Hepatocyte (in vitro differentiated cells): ENCODE measurements at regions not wholly inside any gene's neighbourhood (a gene's known extent, or its start where the extent isn't known, plus 50 kb on each side); places are given as distances from the start of the nearest gene placed in this dataset.

ENCODE experiments used
- DNase-seq: peaks from one replicate; pipeline ENCODE4 v3.0.0-alpha.2; 2016; ENCODE audit warnings: low spot score
- H2AFZ ChIP-seq: fragments of 200-600 bp; sonication (generic); 2 replicates; pipeline ENCODE4 v1.6.0; 2016; ENCODE audit warnings: antibody characterized with exemption, mild to moderate bottlenecking
- H3K27ac ChIP-seq: fragments of 200-600 bp; sonication (generic); 2 replicates; pipeline ENCODE4 v1.5.1; 2016; ENCODE audit warnings: mild to moderate bottlenecking
- H3K27me3 ChIP-seq: fragments of 200-600 bp; sonication (generic); 2 replicates; pipeline ENCODE4 v1.6.1; 2016
- H3K36me3 ChIP-seq: fragments of 200-600 bp; sonication (generic); replicated peaks from 2 replicates; pipeline ENCODE4 v1.5.1; 2016; ENCODE audit warnings: low read depth; ENCODE audit not compliant: insufficient read depth
- H3K4me1 ChIP-seq: fragments of 200-600 bp; sonication (generic); 2 replicates; pipeline ENCODE4 v1.5.1; 2016; ENCODE audit warnings: mild to moderate bottlenecking, moderate library complexity; ENCODE audit not compliant: insufficient read depth
- H3K4me2 ChIP-seq: fragments of 200-600 bp; sonication (generic); 2 replicates; pipeline ENCODE4 v1.6.0; 2016
- H3K4me3 ChIP-seq: fragments of 200-600 bp; sonication (generic); 2 replicates; pipeline ENCODE4 v1.5.1; 2016; ENCODE audit warnings: mild to moderate bottlenecking
- H3K79me2 ChIP-seq: fragments of 200-600 bp; sonication (generic); 2 replicates; pipeline ENCODE4 v1.6.0; 2017; ENCODE audit warnings: mild to moderate bottlenecking
- H3K9me2 ChIP-seq: fragments of 200-600 bp; sonication (generic); replicated peaks from 2 replicates; pipeline ENCODE4 v1.6.0; 2017; ENCODE audit warnings: mild to moderate bottlenecking; ENCODE audit not compliant: insufficient read depth
- H3K9me3 ChIP-seq: fragments of 200-600 bp; sonication (generic); 2 replicates; pipeline ENCODE4 v1.5.1; 2016; ENCODE audit warnings: low read depth, mild to moderate bottlenecking
- H4K20me1 ChIP-seq: fragments of 200-600 bp; sonication (generic); 2 replicates; pipeline ENCODE4 v1.6.0; 2016; ENCODE audit warnings: mild to moderate bottlenecking; ENCODE audit not compliant: insufficient read depth, poor library complexity, severe bottlenecking
- EZH2 ChIP-seq: fragments of 200-600 bp; sonication (generic); IDR thresholded peaks from 2 replicates; pipeline ENCODE4 v1.6.1; 2016; ENCODE audit warnings: antibody characterized with exemption, mild to moderate bottlenecking, borderline replicate concordance
- EZH2phosphoT487 ChIP-seq: fragments of 200-600 bp; sonication (generic); IDR thresholded peaks from one replicate; pipeline ENCODE4 v1.6.1; 2018; ENCODE audit warnings: antibody characterized with exemption, mild to moderate bottlenecking, low read depth, moderate library complexity; ENCODE audit not compliant: unreplicated experiment, severe bottlenecking
- WGBS: methylation state at CpG from one replicate; pipeline ENCODE4 v1.1.6; 2016; ENCODE audit warnings: low lambda C conversion rate; ENCODE audit errors: missing lambda C conversion rate; 5-methylcytosine and 5-hydroxymethylcytosine counted together
- TF ChIP-seq, protein P1 (sequence below): fragments of 200-600 bp; sonication (generic); IDR thresholded peaks from 2 replicates; pipeline ENCODE4 v1.5.1; 2016; ENCODE audit warnings: antibody characterized with exemption, mild to moderate bottlenecking; ENCODE audit not compliant: poor library complexity

DNA sequence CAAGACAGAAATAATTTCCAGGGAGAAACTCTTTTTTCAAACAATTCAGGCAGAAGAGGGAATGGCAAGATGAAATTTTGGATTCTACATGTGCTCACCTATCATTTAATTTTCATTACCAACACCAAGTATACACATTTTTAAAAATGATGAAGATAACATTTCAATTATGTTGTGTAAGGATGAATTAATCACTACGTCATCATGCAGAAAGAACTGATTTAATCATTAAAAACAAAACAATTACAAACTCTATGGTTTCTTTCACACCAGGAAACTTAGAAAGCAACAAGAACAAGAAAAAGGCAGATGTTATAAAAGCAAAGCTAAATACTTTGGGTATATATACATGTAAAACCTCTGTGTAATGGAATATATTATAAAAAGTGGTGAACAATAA, 668.5 kb downstream of the NCAM2 start:
- Histone ChIP-seq H3K9me3 (no peaks in the 10 kb centered on the region), H3K36me3 (no peaks in the 10 kb centered on the region), H3K27ac (no peak overlapping the region), H3K9me2 (no peaks in the 10 kb centered on the region), H3K4me1 (no peaks in the 10 kb centered on the region), H2AFZ (no peak overlapping the region), H3K4me3 (no peak overlapping the region), H3K79me2 (no peaks in the 10 kb centered on the region), H3K4me2 (no peak overlapping the region), H3K27me3 (no peaks in the 10 kb centered on the region), H4K20me1 (no peaks in the 10 kb centered on the region)
- WGBS = 71% methylated on average over 1 of the region's 1 CpG
- TF ChIP-seq EZH2phosphoT487 (no peak), EZH2 (no peak)
- TF ChIP-seq, protein P1, sequence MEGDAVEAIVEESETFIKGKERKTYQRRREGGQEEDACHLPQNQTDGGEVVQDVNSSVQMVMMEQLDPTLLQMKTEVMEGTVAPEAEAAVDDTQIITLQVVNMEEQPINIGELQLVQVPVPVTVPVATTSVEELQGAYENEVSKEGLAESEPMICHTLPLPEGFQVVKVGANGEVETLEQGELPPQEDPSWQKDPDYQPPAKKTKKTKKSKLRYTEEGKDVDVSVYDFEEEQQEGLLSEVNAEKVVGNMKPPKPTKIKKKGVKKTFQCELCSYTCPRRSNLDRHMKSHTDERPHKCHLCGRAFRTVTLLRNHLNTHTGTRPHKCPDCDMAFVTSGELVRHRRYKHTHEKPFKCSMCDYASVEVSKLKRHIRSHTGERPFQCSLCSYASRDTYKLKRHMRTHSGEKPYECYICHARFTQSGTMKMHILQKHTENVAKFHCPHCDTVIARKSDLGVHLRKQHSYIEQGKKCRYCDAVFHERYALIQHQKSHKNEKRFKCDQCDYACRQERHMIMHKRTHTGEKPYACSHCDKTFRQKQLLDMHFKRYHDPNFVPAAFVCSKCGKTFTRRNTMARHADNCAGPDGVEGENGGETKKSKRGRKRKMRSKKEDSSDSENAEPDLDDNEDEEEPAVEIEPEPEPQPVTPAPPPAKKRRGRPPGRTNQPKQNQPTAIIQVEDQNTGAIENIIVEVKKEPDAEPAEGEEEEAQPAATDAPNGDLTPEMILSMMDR = no peak
- no peak for DNase-seq

DNA sequence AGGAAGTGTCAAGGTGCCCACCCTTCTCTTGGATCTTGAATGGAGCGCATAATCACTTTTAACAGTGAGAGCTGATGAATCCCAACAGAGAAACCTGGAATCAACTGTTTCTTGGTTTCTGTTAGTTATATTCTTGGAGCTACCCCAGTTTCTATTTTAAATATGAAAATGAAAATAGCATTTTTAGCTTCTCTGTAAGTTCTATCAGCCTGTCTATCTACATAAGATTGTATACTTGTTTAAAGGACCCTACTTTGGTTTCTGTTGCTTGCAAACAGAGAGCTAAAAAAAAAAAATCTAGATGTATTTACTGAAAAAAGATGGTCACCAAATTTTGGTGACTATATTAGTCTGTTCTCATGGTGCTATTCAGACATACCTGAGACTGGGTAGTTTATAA, 670.0 kb downstream of the NCAM2 start:
- Histone ChIP-seq H3K9me2 (no peaks in the 10 kb centered on the region), H3K27ac (no peak overlapping the region), H3K9me3 (no peaks in the 10 kb centered on the region), H3K27me3 (no peaks in the 10 kb centered on the region), H4K20me1 (no peaks in the 10 kb centered on the region), H3K79me2 (no peaks in the 10 kb centered on the region), H3K4me2 (no peak overlapping the region), H3K36me3 (no peaks in the 10 kb centered on the region), H3K4me3 (no peak overlapping the region), H3K4me1 (no peaks in the 10 kb centered on the region), H2AFZ (no peak overlapping the region)
- TF ChIP-seq, protein P1 = no peak
- no peak for TF ChIP-seq EZH2phosphoT487
- TF ChIP-seq EZH2 = no peak
- 88% methylated on average over 1 of the region's 1 CpG for WGBS
- no peak for DNase-seq

DNA sequence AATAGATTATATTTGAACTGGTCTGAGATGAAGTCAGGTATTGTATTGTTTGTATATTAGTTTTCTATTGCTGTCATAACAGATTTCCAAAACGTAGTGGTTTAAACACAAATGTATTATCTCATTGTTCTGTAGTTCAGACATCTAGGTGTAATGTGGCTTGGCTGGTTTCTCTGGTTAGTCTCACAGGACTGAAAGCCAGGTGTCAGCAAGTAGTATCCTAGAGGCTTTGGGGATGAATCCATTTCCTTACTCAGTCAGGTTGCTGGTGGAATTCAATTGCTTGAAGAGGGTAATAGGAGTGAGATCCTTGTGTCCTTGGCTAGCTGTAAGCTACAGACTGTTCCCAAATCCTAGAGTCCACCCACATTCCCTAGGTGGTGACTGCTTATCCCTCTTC, 675.8 kb downstream of the NCAM2 start:
- TF ChIP-seq, protein P1 = no peak
- no peak for TF ChIP-seq EZH2
- no peak for TF ChIP-seq EZH2phosphoT487
- H3K4me2 ChIP-seq = no peak overlapping the region

GRCh38 chr21:21675601-21676000, 677.4 kb downstream of the NCAM2 start:
- H3K4me2 ChIP-seq = no peak overlapping the region
- no peak overlapping the region for H3K27ac ChIP-seq
- DNase-seq = no peak
- no peaks in the 10 kb centered on the region for H3K79me2 ChIP-seq
- H3K4me3 ChIP-seq = no peak overlapping the region
- 77% methylated on average over 5 of the region's 5 CpGs for WGBS
- no peaks in the 10 kb centered on the region for H3K9me3 ChIP-seq
- TF ChIP-seq EZH2phosphoT487 (no peak), EZH2 (no peak)
- TF ChIP-seq, protein P1 = no peak
- H3K9me2 ChIP-seq = no peaks in the 10 kb centered on the region
- H3K4me1 ChIP-seq = no peaks in the 10 kb centered on the region
- H3K27me3 ChIP-seq = no peaks in the 10 kb centered on the region
- H2AFZ ChIP-seq = no peak overlapping the region
- H4K20me1 ChIP-seq = no peaks in the 10 kb centered on the region
- H3K36me3 ChIP-seq = no peaks in the 10 kb centered on the region

More for the DNA sequence above, 675.8 kb downstream of the NCAM2 start:
- no peaks in the 10 kb centered on the region for H3K9me3 ChIP-seq
- no peaks in the 10 kb centered on the region for H3K27me3 ChIP-seq
- no peaks in the 10 kb centered on the region for H4K20me1 ChIP-seq
- WGBS = 52% methylated on average over 1 of the region's 1 CpG
- no peaks in the 10 kb centered on the region for H3K9me2 ChIP-seq
- H3K27ac ChIP-seq = no peak overlapping the region
- no peaks in the 10 kb centered on the region for H3K79me2 ChIP-seq
- no peak for DNase-seq
- no peaks in the 10 kb centered on the region for H3K4me1 ChIP-seq
- no peak overlapping the region for H3K4me3 ChIP-seq
- H3K36me3 ChIP-seq = no peaks in the 10 kb centered on the region
- H2AFZ ChIP-seq = no peak overlapping the region
